Myocyte (in vitro differentiated cells): ENCODE measurements at regions not wholly inside any gene's neighbourhood (a gene's known extent, or its start where the extent isn't known, plus 50 kb on each side); places are given as distances from the start of the nearest gene placed in this dataset.

Source experiments
- DNase-seq: peaks from one replicate; pipeline ENCODE4 v3.0.0-alpha.2; 2012; ENCODE audit warnings: low read depth

DNA sequence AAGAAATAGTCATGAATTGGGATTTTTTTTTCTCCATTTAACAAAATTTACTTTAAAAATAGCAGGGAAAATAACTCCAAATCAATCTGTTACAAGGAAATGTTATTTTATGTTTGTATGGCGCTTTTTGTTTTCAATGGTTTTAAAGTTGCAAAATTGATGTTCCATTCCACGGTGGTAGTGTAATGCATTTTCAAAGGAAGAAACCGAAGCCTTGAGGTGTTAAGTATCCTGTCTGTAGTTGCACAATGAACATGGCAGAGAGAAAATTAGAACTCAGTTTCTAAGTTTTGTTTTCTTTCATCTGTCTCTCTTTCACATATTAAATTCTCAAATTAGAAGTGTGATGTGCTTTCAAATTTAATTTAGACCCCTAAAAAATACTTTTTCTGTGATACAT lies 841.8 kb downstream of the USP25 start:
- DNase-seq, result peak; percentile 23

DNA sequence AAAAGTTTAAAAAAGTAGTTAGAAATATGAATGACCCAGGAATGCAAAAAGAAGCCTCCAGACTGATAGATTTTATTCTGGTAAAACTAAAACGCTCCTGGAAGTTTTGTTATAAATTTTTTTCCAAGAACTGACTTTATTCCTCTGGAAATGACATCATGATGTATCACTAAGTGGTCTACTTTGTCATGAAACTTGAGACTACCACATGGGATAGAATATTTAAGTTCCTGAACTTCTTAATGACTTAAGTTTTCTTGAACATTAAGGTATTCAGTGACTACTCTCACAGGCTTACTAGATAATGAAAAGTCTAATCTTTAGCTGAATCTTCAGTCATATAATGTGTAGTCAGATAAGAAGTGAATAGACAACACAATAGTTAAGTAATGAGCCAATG lies 842.2 kb downstream of the USP25 start:
- peak; percentile 6 for DNase-seq

DNA sequence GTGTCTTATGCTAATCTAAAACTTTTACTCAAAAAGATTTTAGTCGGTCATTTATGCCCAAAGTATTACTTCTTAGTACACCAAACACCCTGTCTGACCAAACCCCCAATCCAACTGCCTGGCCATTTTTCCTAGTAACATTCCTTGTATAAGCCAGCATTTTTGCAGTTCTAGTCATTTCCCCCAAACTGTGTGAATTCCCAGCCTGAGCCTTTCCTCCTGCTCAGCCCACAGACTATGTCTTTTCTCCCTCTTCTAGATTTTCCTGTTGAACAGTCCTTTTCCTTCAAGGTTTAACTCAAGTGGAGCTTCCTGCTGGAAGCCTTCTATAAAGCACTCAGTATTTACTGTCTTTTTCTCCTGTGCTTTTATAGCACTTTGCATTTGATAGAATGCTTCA lies 843.8 kb downstream of the USP25 start:
- peak; percentile 48 for DNase-seq

DNA sequence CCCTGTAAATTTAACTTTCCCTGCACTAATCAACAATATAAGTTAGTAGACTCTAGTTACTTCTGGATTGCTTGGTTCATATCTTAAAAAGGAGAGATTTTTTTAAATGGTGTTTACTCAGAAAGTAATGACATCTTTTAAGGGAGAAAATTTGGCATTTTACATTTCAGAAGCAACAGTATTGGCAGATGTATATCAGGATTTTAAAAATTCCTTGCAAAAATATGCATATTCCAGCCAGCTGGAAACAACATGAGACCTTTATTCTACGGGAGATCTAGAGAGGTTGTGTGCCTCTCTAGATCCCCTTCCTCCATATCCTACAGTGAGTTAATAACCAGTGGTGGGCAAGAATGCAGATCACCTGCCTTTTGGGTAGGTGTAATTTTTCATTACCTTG lies 848.2 kb downstream of the USP25 start:
- no peak for DNase-seq

DNA sequence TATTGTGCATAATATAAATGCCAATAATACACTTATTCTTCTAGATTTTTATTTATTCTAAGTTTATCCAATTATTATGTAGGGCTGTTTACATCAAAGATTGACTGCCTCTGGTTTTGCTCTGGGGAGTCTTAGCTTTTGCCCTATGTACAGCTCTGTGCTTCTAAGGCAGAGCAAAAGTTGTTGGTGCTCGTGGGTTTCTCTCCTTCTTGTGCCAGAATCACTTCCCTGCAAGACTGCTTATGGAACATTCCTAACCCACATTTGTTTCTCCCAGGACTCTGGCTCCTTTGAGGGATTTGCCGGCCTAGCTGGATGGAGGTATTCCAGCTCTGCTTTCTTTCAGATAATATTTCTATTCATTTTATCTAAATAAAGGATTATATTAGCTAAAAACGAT lies 849.1 kb downstream of the USP25 start:
- peak; percentile 36 for DNase-seq

DNA sequence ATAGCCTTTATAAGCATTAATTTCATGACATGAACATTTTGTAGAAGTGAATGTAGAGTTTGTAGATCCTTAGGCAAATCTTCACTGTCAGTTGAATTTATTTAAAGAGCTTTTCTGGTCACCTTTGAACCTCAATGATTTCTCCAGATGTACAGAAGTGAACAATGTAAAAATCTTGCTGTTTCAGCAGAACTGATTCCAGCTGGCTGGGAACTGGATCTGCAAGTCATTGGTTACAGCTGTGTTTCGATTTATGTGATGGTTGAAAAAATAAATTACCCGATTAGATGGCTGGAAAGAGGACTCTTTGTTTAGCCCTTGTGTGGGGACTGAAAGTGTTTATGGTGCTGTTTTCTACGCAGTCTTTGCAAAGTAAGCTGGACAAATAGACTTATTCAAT lies 849.8 kb downstream of the USP25 start:
- peak; percentile 32 for DNase-seq

DNA sequence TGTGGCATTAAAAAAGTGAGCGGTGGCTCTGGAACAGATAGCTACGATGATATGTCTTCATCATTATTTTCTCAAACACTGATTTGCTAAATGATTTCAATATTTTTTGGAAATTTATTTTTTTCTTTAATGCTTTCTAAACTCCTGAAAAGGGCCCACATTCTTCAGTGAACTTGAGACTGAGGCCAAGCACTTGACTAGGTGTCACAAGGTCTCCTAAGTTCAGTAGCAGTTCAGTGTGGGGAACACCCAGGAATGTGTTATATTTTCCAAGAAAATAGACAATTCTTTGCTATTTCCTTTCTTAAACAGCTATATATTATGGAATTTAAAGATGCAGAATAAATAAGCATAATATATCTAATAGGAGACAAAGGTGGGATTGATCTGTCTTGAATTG lies 850.9 kb downstream of the USP25 start:
- no peak for DNase-seq

DNA sequence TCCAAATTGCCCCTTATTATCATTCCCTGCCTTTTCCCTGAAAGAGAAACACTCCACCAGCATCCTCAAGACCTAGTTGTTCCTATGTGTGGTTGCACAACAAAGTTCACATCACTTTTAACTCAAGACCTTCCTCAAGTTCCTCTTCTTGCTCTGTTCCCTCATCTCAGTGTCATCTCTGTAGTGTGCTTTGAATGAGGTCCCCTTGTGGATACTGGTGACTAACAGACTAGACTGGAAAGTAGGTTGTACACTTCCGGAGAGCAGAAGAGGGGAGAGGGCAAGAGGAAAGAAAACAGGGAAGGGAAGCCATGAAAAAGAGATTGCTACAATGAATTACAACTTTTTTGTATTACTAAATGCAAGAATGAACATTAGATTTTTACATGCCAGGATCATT lies 853.8 kb downstream of the USP25 start:
- no peak for DNase-seq

DNA sequence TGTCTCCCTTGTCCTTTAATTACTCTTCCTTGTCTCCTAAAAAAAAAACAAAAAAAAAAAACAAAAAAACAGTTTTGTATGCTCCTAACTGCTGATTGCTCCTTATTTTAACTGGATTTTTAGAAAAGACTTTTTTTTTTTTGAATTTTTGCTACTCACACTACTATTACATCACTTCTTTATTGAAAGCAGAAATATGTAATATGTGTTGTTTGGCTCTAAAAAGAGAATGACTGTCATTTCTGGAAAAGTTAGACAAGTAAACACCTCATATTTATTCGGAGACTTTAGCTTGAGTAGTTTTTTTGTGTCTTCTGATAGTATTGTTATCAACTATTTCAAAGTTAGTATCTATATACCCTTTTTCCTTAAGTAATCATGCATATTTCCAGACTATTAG lies 855.0 kb downstream of the USP25 start:
- DNase-seq, result no peak

DNA sequence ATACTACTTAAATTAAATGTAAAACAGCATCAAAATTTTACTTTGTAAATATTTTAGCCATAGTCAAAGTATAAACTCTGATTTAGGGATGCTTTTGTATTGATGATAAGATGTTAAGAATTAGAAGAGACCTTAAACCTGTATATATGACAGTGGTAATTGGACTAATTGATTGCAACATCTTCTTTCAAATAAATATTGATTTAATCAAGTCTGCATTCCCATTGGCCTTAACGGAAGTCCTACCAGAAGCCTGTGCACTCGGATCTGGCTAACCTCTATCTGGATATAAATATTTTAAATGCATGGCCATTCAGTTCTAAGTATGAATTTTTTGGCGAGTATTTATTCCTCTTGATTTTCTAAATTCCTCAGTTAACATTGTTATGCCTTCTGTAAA lies 856.1 kb downstream of the USP25 start:
- no peak for DNase-seq

DNA sequence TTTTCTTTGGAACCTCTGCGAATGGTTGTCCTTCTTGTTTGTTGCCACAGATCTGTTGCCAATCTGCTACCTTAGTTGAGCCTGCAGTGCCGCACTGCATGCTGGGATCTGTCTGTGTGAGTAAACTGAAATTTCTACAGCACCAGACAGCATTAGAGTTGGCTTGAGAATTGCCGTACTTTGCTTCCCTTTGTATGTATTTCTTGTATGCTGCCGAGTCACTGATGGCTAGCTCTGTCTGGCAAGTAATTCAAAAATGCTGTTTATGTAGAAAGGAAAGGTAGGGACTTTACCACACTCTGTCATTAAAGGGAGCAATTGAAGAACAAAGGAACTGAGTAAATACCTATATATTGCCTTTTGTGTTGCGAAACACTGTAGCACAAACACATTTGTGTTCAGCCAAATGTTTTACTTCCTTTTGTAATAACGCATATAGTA lies 857.4 kb downstream of the USP25 start:
- DNase-seq, result peak; percentile 73

DNA sequence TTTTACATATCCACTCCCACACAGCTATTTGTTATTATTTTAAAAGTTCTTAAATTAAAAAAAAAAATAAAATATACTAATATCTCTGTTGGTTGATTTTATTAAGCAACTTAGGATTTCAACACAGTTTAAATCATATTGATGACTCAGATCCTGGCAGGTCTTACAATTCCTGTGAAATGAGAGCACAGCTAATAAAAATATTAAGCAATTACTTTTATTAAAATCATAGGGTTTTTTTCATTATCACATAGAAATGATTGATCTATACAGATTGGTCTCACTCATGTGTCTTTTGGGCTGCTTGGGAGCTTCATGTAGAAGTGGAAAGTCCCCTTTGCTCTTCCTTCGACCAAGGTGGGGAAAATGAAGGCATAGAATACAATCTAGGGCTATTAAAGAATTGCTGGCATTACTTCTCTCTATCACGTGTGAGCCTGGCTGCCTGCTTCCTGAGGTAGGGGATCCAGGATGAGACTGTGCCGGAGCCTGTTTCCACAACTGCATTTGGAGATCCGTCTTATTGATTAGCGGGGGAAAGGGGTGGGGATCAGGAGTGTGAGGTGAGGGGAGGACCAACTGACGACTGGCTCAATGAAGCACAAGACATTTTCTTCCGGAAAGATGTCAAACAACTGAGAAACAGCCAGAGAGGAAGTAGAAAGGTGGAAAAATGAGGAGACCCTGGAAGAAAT lies 858.0 kb downstream of the USP25 start:
- peak; percentile 29 for DNase-seq

DNA sequence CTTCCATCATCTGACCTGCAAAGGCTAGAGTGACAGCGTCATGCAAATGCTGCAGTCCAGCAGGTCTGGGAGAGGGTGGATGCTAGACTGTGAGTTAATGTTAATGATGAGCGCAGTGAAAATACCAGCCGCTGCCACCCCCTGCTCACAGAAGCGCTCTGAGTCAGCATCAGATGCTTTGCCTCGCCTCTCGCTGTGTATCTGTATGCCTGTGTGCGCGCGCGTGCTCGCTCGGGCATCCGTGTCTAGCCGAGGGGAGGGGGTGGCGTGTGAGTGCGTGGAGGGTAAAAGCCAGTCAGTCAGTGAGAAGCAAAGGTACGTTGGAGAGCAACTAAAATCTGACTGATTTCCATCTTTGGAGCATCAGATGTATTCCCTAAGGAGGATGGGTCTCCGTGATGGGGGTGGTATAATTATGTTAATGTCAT lies 858.7 kb downstream of the USP25 start:
- peak; percentile 88 for DNase-seq

DNA sequence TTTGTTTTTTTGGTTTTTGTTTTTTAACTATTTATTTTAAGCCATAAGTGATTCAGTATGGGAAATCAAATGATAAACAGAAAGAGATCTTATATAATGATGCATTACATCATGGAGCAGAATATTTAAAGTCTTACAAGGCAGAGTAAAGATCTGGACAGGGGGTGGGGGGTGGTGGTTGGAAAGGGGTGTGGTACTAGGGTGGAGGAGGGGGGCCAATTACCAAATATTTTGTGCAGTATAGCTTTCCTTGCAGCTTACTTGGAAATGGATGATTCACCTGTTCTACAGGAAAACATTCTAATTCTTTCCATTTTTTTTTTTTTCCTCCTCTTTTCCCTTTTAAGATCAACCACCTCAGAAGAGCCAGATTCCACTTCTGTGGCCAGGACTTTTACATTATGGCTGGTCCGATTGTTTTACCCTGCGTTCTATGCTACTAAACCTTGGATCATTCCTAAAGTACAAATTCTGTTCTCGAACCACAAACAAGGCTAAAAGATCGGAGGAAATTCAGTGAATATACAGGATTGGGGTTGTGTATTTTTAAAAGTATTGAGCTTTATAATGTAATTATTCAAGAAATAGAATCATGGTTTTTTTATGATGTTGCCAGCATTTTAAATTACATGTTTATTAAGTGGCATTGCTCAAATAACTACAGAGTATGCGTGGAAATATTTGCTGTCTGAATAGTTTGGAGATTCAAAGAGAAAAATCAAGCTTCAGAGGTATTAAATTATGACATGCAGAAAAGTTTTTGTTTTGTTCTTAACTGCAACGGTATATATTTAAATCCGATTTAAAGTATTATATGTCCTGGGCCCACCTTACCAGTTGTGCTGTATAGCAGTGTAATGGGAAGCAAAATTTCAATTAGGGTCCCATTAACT lies 859.5 kb downstream of the USP25 start:
- no peak for DNase-seq

DNA sequence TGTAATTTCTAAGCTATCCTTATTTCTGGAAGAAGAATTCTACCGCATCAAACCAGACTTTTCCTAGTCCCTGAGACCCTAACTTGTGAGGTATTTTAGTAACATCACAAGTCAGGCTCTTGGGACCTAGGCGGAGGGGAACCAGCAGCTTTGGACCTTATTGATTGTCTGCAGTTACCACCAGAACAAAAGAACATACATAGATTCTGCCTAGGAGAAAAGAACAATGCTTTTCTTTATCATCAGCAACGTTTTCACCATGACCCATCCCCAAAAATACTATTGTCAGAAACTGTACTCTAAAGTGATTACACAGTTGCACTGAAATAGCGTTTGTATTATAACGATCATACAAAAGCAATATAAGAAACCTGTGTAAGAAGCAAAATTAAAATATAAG lies 860.4 kb downstream of the USP25 start:
- no peak for DNase-seq

DNA sequence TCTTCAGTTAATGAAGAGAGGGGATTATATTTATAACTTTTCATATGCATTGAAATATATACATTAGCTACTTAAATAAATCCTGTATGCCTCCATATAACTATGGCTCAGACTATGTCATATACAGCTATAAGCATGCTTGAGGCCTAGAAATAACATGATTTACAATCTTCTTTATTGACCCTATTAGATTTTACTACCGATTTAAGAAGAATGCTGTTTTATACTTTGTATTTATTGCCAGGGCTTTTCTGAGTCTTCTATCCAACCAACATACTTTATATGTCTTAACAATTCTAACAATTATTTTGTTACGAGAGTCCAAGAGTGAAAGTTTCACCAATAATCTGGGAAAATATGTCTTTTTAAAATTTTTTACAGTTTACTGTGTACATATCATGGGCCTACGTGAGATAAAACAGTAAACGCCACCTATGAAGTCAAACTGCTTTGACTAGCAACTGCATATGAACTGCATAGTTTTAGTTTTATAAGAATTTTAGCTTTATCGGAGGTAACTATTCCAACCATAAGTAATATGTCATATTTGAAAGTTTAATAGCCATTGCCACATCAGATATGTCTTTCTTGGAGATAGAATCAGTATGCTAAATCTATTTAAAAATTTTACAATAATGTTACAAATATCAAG lies 861.0 kb downstream of the USP25 start:
- no peak for DNase-seq

DNA sequence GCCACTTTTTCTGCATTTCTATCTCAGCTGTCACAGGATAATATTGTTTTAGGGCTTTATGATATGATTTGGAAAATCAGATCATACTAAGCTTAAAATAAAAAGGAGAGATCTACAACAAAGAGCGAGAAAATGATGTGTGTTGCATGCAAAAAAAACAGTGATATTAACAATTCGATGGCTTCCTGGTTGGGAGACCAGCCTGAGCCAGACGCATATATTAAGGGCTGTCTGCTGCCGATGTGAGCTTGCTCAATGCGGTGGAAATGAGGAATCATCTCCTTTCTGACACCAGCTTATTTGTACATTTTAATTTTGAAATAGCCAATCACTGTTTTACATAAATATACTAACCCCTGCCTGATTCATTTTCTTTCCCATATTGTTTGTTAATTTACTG lies 862.6 kb downstream of the USP25 start:
- DNase-seq, result no peak

DNA sequence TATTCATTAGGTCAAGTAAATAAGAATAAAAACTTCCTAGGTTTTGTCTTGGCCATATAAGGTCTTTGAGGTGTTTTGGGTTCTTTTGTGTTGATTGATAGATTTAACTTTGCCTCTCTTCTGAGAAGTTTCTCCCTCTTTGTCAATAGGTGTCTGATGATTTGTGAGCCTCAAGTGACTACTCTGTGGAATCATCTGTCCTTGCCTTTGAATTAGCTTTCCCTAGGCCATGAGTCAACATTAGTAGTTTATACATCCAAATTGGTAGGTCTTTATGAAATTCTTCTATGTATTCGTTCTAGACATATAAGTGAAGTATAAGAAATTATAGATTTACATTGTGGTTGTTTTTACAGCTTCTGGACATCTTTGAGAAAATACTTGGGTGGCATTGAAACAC lies 864.4 kb downstream of the USP25 start:
- DNase-seq, result no peak

DNA sequence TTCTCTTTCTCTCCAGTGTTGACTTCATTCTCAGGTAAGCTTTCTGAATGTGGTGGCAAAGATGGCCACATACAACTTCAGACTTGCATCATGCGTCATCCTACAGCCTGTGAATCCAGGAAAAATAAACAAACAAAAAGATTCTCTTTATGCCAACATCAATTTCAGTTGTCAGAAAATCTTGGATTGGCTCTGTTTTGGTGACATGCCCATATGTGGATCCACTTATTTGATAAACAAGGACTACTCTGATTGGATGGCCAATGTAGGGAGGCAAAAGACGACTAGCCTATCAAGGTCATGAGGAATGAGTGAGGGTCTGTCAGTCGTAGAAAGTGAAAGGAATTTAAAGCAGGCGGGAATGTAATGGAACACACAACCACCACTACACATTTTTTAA lies 866.6 kb downstream of the USP25 start:
- no peak for DNase-seq

DNA sequence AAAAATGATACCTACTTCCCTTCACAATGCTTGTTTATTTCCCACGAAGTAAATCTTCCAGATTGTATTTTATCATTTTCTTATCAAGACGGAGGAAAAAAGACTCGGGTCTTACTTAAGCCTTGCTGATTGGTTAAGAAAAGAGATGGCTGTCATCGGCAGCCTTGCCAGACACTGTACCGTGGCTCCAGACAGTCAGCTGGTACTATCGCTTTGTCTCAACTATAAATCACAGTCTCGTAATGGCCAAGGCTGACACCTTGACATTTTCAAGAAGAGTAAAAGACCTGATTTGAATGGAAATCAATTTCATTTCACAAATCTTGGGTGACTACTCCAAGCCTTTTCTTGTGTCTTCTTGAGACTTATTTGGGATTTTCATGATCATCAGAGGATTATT lies 868.0 kb downstream of the USP25 start:
- no peak for DNase-seq

DNA sequence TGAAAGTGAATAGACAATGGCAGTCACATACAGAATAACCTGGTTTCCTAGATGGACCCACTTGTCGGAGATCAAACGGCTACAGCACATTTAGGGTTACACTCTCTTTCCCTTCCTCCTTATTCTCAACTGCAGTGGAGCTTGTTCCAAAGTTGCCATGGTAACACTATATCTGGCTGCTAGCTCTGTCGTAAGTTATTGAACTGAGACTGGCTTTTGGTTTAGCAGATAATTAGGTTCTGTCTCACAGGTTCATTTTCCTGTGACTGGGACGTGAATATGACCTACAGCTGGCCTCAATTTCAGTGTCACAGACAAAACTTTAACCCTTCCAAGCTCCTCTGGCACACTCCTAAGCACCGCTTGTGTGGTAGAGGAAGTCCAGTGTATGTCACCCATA lies 875.8 kb downstream of the USP25 start:
- DNase-seq, result no peak

DNA sequence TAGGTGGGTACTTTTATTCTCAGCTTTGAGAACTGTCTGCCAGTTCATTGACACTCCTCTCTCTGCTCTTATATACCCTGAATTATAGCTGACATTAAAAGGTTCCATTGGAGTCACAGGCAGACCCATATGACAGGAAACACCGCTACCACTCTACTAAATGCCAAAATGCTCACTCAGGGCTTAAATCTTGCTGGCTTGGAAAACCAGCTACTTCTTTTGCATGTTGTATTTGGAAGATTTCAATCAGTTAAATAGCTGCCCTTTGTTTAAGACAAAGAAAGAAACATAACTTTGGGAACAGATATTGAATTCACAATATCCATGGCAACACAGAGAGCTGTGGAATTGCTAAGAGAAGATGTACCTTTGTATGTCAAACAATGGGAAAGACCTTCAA lies 876.5 kb downstream of the USP25 start:
- DNase-seq, result no peak
